Mesothelial cell of epicardium (in vitro differentiated cells): ENCODE measurements at regions not wholly inside any gene's neighbourhood (a gene's known extent, or its start where the extent isn't known, plus 50 kb on each side); places are given as distances from the start of the nearest gene placed in this dataset.

Experiments used
- DNase-seq, 2 experiments: peaks; one replicate each; pipeline ENCODE4 v3.0.0; 2021; ENCODE audit warnings: low spot score in 2 of 2; ENCODE audit not compliant: unreplicated experiment in 2 of 2
- H3K27ac Mint-ChIP-seq: 2 replicates; pipeline ENCODE4 v1.8.0; 2021; ENCODE audit warnings: mixed read lengths
- H3K27me3 Mint-ChIP-seq: 2 replicates; pipeline ENCODE4 v1.8.0; 2021; ENCODE audit warnings: low read depth, mixed read lengths
- H3K36me3 Mint-ChIP-seq: 2 replicates; pipeline ENCODE4 v1.8.0; 2021; ENCODE audit warnings: mixed read lengths
- H3K4me1 Mint-ChIP-seq: 2 replicates; pipeline ENCODE4 v1.8.0; 2021; ENCODE audit warnings: mixed read lengths
- H3K4me3 Mint-ChIP-seq: 2 replicates; pipeline ENCODE4 v1.8.0; 2021; ENCODE audit warnings: mild to moderate bottlenecking, moderate library complexity, mixed read lengths
- H3K9me3 Mint-ChIP-seq: 2 replicates; pipeline ENCODE4 v1.8.0; 2021; ENCODE audit warnings: mixed read lengths
- TF ChIP-seq, protein P1 (sequence below): fragments of 200-600 bp; sonication (generic); IDR thresholded peaks from one replicate; pipeline ENCODE4 v1.5.0; 2021; ENCODE audit warnings: antibody characterized with exemption; ENCODE audit not compliant: unreplicated experiment

DNA sequence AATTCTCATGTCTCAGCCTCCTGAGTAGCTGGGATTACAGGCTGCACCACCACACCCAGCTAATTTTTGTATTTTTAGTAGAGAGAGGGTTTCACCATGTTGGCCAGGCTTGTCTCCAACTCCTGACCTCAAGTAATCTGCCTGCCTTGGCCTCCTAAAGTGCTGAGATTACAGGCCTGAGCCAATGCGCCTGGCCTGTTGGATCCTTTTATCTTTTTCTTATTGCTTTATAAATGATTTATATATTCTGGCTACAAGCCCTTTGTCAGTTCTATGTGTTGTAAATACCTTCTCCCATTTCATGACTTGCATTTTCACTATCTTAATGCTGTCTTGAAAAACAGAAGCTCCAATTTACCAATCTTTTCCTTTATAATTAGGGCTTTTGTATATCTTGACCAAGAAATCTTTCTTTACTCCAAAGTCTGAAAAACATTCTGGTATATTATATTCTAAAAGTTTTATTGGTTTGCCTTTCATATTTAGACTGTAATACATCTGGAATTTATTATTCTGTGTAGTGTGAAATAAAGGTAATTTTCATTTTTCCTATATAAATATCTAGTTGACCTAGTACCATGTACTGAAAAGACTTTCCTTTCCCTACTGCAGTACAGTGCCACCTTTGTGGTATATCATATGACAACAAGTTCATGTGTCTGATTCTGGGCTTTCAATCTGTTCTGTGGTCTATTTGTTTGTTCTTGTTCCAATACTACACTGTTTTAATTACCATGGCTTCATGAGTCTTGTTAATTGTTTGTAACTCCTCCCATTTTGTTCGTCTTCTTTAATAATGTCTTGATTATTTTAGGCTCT, 52.9 kb upstream of the RNU6-1 start:
- no peak for DNase-seq
- TF ChIP-seq, protein P1, sequence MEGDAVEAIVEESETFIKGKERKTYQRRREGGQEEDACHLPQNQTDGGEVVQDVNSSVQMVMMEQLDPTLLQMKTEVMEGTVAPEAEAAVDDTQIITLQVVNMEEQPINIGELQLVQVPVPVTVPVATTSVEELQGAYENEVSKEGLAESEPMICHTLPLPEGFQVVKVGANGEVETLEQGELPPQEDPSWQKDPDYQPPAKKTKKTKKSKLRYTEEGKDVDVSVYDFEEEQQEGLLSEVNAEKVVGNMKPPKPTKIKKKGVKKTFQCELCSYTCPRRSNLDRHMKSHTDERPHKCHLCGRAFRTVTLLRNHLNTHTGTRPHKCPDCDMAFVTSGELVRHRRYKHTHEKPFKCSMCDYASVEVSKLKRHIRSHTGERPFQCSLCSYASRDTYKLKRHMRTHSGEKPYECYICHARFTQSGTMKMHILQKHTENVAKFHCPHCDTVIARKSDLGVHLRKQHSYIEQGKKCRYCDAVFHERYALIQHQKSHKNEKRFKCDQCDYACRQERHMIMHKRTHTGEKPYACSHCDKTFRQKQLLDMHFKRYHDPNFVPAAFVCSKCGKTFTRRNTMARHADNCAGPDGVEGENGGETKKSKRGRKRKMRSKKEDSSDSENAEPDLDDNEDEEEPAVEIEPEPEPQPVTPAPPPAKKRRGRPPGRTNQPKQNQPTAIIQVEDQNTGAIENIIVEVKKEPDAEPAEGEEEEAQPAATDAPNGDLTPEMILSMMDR = no peak
- Mint-ChIP-seq H3K27ac (peak overlapping the region; percentile 89), H3K4me1 (peaks cover 26% of the 10 kb centered on the region), H3K36me3 (peaks cover 17% of the 10 kb centered on the region), H3K4me3 (no peak overlapping the region), H3K9me3 (peaks cover 24% of the 10 kb centered on the region), H3K27me3 (no peaks in the 10 kb centered on the region)

DNA sequence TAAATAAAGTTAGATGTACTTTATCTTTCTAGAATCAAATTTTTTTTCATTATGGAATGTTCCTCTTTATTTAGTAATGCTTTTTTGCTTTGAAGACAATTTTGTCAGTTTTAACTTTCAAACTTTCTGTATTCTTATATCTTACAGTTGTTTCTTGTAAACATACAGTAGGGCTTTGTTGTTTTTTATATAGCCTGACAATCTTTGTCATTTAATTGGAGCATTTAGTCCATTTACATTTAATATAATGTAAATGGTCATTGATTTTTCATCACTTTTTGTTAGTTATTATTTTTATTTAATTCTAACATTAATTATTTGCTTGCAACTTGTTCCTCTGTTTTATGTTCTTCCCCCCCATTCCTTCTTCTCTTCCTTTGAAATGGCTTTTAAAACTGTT, 55.4 kb upstream of the RNU6-1 start:
- no peak for DNase-seq
- H3K4me3 Mint-ChIP-seq = no peak overlapping the region
- peaks cover 9% of the 10 kb centered on the region for H3K36me3 Mint-ChIP-seq
- H3K9me3 Mint-ChIP-seq = peaks cover 16% of the 10 kb centered on the region
- H3K27ac Mint-ChIP-seq = no peak overlapping the region
- peaks cover 28% of the 10 kb centered on the region for H3K4me1 Mint-ChIP-seq
- H3K27me3 Mint-ChIP-seq = no peaks in the 10 kb centered on the region
- TF ChIP-seq, protein P1 = no peak

DNA sequence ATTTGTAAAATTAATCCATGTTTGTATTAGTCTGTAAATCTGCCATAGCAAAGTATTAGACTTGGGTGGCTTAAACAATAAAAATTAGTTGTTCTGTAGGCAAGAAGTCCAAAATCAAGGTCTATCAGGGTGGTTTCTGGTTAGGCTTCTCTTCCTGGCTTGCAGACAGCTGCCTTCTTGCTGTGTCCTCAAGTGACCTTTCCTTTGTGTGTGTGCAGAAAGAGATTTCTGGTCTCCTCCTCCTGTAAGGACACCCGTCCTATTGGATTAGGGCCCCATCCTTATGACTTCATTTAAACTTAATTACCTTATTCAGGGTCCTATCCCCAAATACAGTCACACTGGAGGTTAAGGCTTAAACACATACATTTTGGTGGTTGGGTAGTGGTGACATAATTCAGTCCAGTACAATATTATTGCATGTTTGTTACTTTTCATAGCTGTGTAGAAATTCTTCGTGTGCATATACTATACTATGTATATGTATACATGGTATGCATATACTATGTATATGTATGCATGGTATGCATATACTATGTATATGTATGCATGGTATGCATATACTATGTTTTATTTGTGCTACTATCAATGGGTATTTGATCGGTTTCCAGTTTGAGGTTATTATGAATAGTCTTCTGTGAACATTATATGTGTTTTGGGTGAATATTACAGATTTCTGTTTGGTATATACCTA, 57.9 kb upstream of the RNU6-1 start:
- peaks cover 12% of the 10 kb centered on the region for H3K4me1 Mint-ChIP-seq

DNA sequence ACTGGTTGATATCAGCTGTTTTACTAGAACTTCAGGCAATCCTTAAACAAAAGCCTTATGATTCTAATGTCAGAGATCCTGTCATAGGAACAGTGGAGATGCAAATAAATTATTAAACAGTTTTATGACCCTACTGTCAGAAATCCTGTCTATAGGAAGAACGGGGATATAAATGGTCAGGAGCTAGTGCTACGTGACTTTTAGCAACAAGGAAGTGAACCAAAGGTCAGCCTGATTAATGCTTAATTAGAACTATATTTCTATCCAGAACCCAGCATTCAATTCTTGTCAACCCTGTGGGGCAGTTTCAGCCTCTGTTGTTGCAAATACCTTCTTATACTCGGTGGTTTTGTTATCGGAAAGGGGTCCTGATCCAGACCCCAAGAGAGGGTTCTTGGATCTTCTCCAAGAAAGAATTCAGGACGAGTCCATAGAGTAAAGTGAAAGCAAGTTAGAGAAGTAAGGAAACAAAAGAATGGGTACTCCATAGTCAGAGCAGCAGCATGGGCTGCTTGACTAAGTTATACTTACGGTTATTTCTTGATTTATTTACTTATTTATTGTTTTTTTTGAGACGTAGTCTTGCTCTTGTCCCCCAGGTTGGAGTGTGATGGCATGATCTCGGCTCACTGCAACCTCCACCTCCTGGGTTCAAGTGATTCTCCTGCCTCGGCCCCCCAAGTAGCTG, 59.9 kb upstream of the RNU6-1 start:
- peak overlapping the region; percentile 27 for H3K27ac Mint-ChIP-seq
- peaks cover 11% of the 10 kb centered on the region for H3K36me3 Mint-ChIP-seq
- H3K27me3 Mint-ChIP-seq = no peaks in the 10 kb centered on the region
- TF ChIP-seq, protein P1 = no peak
- DNase-seq = no peak
- peaks cover 7% of the 10 kb centered on the region for H3K4me1 Mint-ChIP-seq
- no peak overlapping the region for H3K4me3 Mint-ChIP-seq
- peaks cover 38% of the 10 kb centered on the region for H3K9me3 Mint-ChIP-seq

More for the DNA sequence above, 57.9 kb upstream of the RNU6-1 start:
- Mint-ChIP-seq H3K9me3 (peaks cover 22% of the 10 kb centered on the region), H3K27me3 (no peaks in the 10 kb centered on the region), H3K27ac (no peak overlapping the region), H3K4me3 (no peak overlapping the region), H3K36me3 (peaks cover 8% of the 10 kb centered on the region)
- TF ChIP-seq, protein P1 = no peak
- DNase-seq = no peak

DNA sequence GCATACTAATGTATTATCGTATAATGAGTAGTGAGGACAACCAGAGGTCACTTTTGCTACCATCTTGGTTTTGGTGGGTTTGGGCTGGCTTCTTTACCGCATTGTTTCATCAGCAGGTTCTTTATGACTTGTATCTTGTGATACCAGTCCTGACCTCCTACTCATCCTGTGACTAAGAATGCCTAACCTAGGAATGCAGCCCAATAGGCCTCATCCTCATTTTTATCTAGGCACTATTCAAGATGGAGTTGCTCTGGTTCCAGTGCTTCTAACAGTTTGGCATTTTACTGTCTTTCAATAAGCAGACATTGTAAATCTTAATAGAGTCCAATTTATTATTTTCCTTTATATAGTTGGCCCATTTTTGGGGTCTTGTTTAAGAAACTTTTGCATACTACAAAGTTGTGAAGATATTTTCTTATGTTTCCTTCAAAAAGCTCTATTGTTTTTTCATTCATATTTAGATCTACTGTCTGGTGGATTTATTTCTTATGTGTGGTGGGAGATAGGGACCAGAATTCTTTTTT, 60.8 kb upstream of the RNU6-1 start:
- Mint-ChIP-seq H3K27ac (no peak overlapping the region), H3K4me3 (no peak overlapping the region), H3K4me1 (peaks cover 7% of the 10 kb centered on the region), H3K27me3 (no peaks in the 10 kb centered on the region), H3K9me3 (peaks cover 40% of the 10 kb centered on the region), H3K36me3 (peaks cover 8% of the 10 kb centered on the region)
- DNase-seq = no peak
- TF ChIP-seq, protein P1 = no peak
